ENCODE measurements at regions not wholly inside any gene's neighbourhood (a gene's known extent, or its start where the extent isn't known, plus 50 kb on each side); places are given as distances from the start of the nearest gene placed in this dataset.
"Not testable (repeated sequence)": the region's sequence is repeated elsewhere in the genome, so short reads cannot be mapped to it uniquely, and the experiment has no call there.

GRCh38 chr14:104230946-104231345 lies 92.6 kb downstream of the KIF26A start:
- Mint-ChIP-seq H3K9me3 (peaks cover 3% of the 10 kb centered on the region), H3K27ac (no peak overlapping the region)
- no peak for DNase-seq

GRCh38 chr14:104232070-104232484 lies 93.7 kb downstream of the KIF26A start:
- H3K36me3 Mint-ChIP-seq (ENCODE audit: low read depth) = no peaks in the 10 kb centered on the region
- no peaks in the 10 kb centered on the region for H3K36me3 ChIP-seq (ENCODE audit: insufficient read depth, low read length)
- H3K4me1 ChIP-seq (ENCODE audit: insufficient read depth, low read length) = peaks cover 8% of the 10 kb centered on the region
- H3K4me3 ChIP-seq (ENCODE audit: low read length) = no peak overlapping the region
- H3K4me3 Mint-ChIP-seq = no peak overlapping the region
- no peak overlapping the region for H3K27ac ChIP-seq (ENCODE audit: low read depth in 1 of 2, low read length in 2 of 2)
- ChIA-PET POLR2A (no interaction called here), CTCF (no interaction called here)
- DNase-seq (no peak), ATAC-seq (ENCODE audit: poor library complexity) (no peak)
- intact Hi-C loops (cut with DNase I, micrococcal nuclease) = no loop called here
- no peaks in the 10 kb centered on the region for H3K27me3 ChIP-seq (ENCODE audit: control insufficient read depth in 1 of 2, insufficient read depth in 2 of 2, low read length in 2 of 2)
- no peak overlapping the region for H3K27ac Mint-ChIP-seq
- H3K9me3 ChIP-seq (ENCODE audit: control insufficient read depth in 1 of 2, insufficient read depth in 1 of 2, low read length in 2 of 2) = peaks cover 5 to 55% of the 10 kb centered on the region in 2 experiments
- TF ChIP-seq CTCF (IDR thresholded peaks at IDR 0.05) = no peak
- no peaks in the 10 kb centered on the region for H3K27me3 Mint-ChIP-seq
- H3K4me1 Mint-ChIP-seq (ENCODE audit: low read depth) = peaks cover 7% of the 10 kb centered on the region
- H3K9me3 Mint-ChIP-seq = peaks cover 6% of the 10 kb centered on the region

More at GRCh38 chr14:104230946-104231345, 92.6 kb downstream of the KIF26A start:
- Mint-ChIP-seq H3K4me1 (ENCODE audit: low read depth) (peaks cover 7% of the 10 kb centered on the region), H3K36me3 (ENCODE audit: low read depth) (no peaks in the 10 kb centered on the region), H3K27me3 (no peaks in the 10 kb centered on the region), H3K4me3 (no peak overlapping the region)
- ChIA-PET POLR2A (no interaction called here), CTCF (no interaction called here)
- H3K36me3 ChIP-seq (ENCODE audit: insufficient read depth, low read length) = no peaks in the 10 kb centered on the region
- no peaks in the 10 kb centered on the region for H3K27me3 ChIP-seq (ENCODE audit: control insufficient read depth in 1 of 2, insufficient read depth in 2 of 2, low read length in 2 of 2)
- no peak overlapping the region for H3K27ac ChIP-seq (ENCODE audit: low read depth in 1 of 2, low read length in 2 of 2)
- TF ChIP-seq CTCF (IDR thresholded peaks at IDR 0.05) = no peak
- H3K4me1 ChIP-seq (ENCODE audit: insufficient read depth, low read length) = peaks cover 11% of the 10 kb centered on the region
- H3K9me3 ChIP-seq (ENCODE audit: control insufficient read depth in 1 of 2, insufficient read depth in 1 of 2, low read length in 2 of 2) = peaks cover 5 to 54% of the 10 kb centered on the region in 2 experiments
- no peak for ATAC-seq (ENCODE audit: poor library complexity)
- H3K4me3 ChIP-seq (ENCODE audit: low read length) = no peak overlapping the region
- intact Hi-C loops (cut with DNase I, micrococcal nuclease) = no loop called here

GRCh38 chr14:104234007-104234786 lies 95.8 kb downstream of the KIF26A start:
- ATAC-seq (ENCODE audit: poor library complexity); H3K27me3 Mint-ChIP-seq; intact Hi-C loops (cut with DNase I, micrococcal nuclease); H3K27ac Mint-ChIP-seq; H3K27me3 ChIP-seq (ENCODE audit: control insufficient read depth in 1 of 2, insufficient read depth in 2 of 2, low read length in 2 of 2); POLR2A ChIA-PET; H3K4me3 ChIP-seq (ENCODE audit: low read length); H3K36me3 ChIP-seq (ENCODE audit: insufficient read depth, low read length); H3K4me1 ChIP-seq (ENCODE audit: insufficient read depth, low read length); H3K4me3 Mint-ChIP-seq; H3K27ac ChIP-seq (ENCODE audit: low read depth in 1 of 2, low read length in 2 of 2); H3K9me3 Mint-ChIP-seq; H3K4me1 Mint-ChIP-seq (ENCODE audit: low read depth); CTCF ChIA-PET; H3K36me3 Mint-ChIP-seq (ENCODE audit: low read depth): not testable (repeated sequence)
- H3K9me3 ChIP-seq (ENCODE audit: control insufficient read depth in 1 of 2, insufficient read depth in 1 of 2, low read length in 2 of 2) = peaks cover 12 to 55% of the 10 kb centered on the region in 2 experiments
- DNase-seq = peak in 1 of 14 experiments; percentile 15

GRCh38 chr14:104235686-104236085 lies 97.3 kb downstream of the KIF26A start:
- ATAC-seq (ENCODE audit: poor library complexity) (no peak), DNase-seq (no peak)
- Histone ChIP-seq H3K27ac (ENCODE audit: low read depth in 1 of 2, low read length in 2 of 2) (no peak overlapping the region), H3K4me1 (ENCODE audit: insufficient read depth, low read length) (no peaks in the 10 kb centered on the region), H3K27me3 (ENCODE audit: control insufficient read depth in 1 of 2, insufficient read depth in 2 of 2, low read length in 2 of 2) (no peaks in the 10 kb centered on the region), H3K4me3 (ENCODE audit: low read length) (no peak overlapping the region), H3K36me3 (ENCODE audit: insufficient read depth, low read length) (no peaks in the 10 kb centered on the region), H3K9me3 (ENCODE audit: control insufficient read depth in 1 of 2, insufficient read depth in 1 of 2, low read length in 2 of 2) (peaks cover 12 to 50% of the 10 kb centered on the region in 2 experiments)
- intact Hi-C loops (cut with DNase I, micrococcal nuclease) = no loop called here
- CTCF ChIA-PET = no interaction called here
- H3K27ac Mint-ChIP-seq = no peak overlapping the region
- H3K4me1 Mint-ChIP-seq (ENCODE audit: low read depth) = no peaks in the 10 kb centered on the region
- peaks cover 8% of the 10 kb centered on the region for H3K9me3 Mint-ChIP-seq
- H3K4me3 Mint-ChIP-seq = no peak overlapping the region
- no peak for TF ChIP-seq CTCF (IDR thresholded peaks at IDR 0.05)
- peaks cover 11% of the 10 kb centered on the region for H3K27me3 Mint-ChIP-seq
- H3K36me3 Mint-ChIP-seq (ENCODE audit: low read depth) = no peaks in the 10 kb centered on the region
- POLR2A ChIA-PET = no interaction called here
